MG63 (cell line): ENCODE measurements at regions not wholly inside any gene's neighbourhood (a gene's known extent, or its start where the extent isn't known, plus 50 kb on each side); places are given as distances from the start of the nearest gene placed in this dataset.
"Not testable (repeated sequence)": the region's sequence is repeated elsewhere in the genome, so short reads cannot be mapped to it uniquely, and the experiment has no call there.

Experiments used
- DNase-seq: peaks from one replicate; pipeline ENCODE4 v3.0.0-alpha.2; 2020
- H3K27me3 ChIP-seq: fragments of 250-450 bp; sonication (Bioruptor Pico); 2 replicates; pipeline ENCODE4 v1.5.1; 2020; ENCODE audit warnings: mild to moderate bottlenecking, moderate library complexity
- H3K36me3 ChIP-seq: fragments of 250-450 bp; sonication (Bioruptor Pico); 2 replicates; pipeline ENCODE4 v1.5.1; 2020; ENCODE audit warnings: mild to moderate bottlenecking, moderate library complexity
- H3K4me3 ChIP-seq: fragments of 250-450 bp; sonication (Bioruptor Pico); 2 replicates; pipeline ENCODE4 v1.5.1; 2020; ENCODE audit warnings: mild to moderate bottlenecking, moderate library complexity
- H3K9me3 ChIP-seq: fragments of 250-450 bp; sonication (Bioruptor Pico); 2 replicates; pipeline ENCODE4 v1.5.1; 2020; ENCODE audit warnings: mild to moderate bottlenecking, moderate library complexity

DNA sequence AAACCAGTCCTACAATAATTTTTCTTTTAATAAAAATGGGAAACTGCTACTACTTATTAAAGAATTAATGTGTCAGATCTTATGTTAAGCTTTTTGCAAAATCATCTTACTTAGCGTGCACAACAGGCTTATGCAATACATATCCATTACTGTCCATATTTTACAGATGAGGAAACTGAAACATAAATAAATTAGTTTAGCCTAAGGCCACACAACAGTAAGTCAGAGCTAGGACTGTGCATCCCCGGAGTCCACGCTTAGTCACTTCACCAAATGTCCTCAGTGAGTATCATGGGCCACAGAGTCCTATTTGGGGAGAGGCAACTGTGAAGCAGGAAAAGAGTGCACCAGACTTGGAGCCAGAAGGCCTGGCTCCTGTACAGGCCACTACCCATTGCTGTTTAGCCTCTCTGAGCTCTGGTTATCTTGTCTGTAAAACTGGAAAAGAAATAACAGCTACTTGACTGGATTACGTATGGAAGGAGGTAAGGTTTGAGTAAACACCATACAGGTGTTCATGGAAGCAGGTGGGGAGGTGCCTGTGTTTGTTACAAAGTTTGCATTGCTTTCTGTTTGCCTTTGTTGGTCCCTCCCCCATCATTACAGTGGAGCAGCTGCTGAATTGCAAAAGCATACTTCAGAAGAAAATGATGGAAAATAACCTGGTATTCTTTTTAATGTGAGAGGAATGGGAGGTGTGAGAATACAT is 192.8 kb downstream of the FCRL5 start:
- Histone ChIP-seq H3K4me3 (no peak overlapping the region), H3K9me3 (no peaks in the 10 kb centered on the region), H3K27me3 (no peaks in the 10 kb centered on the region), H3K36me3 (no peaks in the 10 kb centered on the region)
- DNase-seq: no peak

DNA sequence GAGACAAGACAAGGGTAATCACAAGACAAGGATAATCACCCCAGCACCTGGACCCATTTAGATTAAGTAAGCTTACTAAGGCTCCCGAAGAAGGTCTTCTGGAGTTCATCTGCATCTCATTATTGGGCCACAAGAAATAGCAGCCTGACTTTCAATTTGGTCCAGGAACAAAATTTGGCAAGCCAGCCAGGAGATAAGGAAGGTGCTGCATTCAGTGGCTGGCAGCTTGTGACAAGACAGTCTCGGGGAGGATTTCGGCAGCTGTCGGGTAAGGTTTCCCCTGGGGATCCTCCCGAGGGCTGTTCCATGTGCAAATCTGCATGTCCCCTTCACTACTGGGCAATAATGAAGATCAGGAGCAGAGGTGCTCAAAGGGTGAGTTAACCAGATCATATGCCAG is 195.2 kb downstream of the FCRL5 start:
- Histone ChIP-seq H3K27me3 (no peaks in the 10 kb centered on the region), H3K9me3 (no peaks in the 10 kb centered on the region), H3K4me3 (no peak overlapping the region), H3K36me3 (no peaks in the 10 kb centered on the region)
- DNase-seq: no peak

DNA sequence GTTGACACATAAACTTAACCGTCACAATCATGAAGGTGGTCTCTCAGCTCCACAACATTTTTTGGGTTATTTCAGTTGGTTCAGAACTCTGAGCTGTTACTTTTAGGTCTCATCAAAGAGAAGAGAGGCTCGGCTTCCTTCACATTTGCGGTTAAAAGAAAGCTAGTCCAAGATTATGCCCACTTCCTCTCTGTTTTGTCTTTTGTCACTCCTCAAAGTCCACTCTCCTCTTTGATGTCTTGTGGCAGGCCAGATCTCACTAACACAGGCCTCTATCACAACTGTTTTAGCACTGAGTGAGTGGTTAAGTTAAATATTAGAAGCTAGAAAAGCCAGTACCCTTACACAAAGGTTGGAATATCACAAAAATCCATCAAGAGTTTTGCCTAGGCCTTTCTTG is 195.7 kb downstream of the FCRL5 start:
- no peaks in the 10 kb centered on the region for H3K27me3 ChIP-seq
- H3K9me3 ChIP-seq: no peaks in the 10 kb centered on the region
- no peak overlapping the region for H3K4me3 ChIP-seq
- H3K36me3 ChIP-seq: no peaks in the 10 kb centered on the region
- no peak for DNase-seq

DNA sequence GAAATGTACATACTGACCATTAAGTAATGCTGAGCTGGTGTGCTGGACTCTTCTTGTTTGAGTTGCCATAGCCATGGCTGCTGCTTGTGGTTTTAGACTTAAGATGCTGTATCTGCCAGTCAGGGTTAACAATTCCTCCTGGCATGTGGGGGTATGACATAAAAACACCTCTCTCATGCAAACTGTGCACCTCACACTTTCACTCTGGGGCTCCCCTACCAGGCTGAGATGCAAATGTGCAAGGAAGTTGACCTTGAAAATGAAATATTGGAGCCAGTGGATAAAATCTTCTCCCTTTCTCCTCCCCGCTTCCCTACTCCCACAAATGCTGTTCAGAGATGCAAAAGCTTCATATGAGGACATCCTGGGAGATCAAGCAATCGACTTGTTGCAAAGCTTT is 198.8 kb downstream of the FCRL5 start:
- H3K27me3 ChIP-seq: no peaks in the 10 kb centered on the region
- H3K36me3 ChIP-seq: no peaks in the 10 kb centered on the region
- no peak for DNase-seq
- no peaks in the 10 kb centered on the region for H3K9me3 ChIP-seq
- no peak overlapping the region for H3K4me3 ChIP-seq

DNA sequence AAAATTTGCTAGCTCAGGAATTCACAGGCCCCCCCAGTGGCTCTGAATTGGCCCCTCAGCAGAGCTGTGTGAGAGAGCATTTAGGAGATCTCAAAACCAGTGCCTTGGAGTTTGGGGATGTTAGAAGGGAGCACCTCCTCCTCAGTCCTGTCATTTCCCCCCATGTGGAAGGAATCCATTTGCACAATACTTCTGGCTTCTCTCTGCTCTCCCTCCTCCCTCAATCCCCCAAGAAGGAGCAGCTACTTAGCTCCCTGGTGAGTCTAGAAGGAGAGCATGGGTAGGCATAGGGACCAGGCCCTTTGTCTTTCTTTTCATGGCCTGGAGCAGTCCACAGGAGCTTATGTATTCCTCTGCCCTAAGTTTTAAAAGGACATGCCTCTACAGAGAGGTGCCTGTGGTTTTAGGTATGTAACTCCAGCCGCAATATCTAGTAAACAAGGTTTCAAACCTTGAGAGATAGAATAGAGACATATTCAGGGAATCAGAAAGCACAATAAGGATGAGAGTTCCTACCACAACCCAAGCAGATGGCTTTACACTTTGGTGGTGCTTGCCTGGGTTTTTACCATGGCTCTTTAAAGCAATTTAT is 199.4 kb downstream of the FCRL5 start:
- no peak for DNase-seq
- H3K27me3 ChIP-seq: no peaks in the 10 kb centered on the region
- H3K36me3 ChIP-seq: no peaks in the 10 kb centered on the region
- H3K9me3 ChIP-seq: no peaks in the 10 kb centered on the region
- no peak overlapping the region for H3K4me3 ChIP-seq

DNA sequence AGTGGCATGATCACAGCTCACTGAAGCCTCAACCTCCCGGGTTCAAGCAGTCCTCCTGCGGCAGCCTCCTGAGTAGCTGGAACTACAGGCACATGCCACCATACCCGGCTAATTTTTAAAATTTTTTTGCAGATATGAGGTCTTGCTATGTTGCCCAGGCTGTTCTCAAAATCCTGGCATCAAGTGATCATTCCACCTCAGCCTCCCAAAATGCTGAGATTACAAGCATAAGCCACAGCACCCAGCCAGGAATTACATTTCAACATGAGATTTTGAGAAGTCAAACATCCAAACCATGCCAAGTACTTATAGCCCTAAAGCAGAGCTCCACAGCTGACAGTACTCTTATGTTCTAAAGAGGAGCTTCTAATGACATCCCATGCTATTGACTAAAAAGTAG is 200.1 kb downstream of the FCRL5 start:
- Histone ChIP-seq H3K4me3 (no peak overlapping the region), H3K27me3 (no peaks in the 10 kb centered on the region), H3K9me3 (no peaks in the 10 kb centered on the region), H3K36me3 (no peaks in the 10 kb centered on the region)
- no peak for DNase-seq

DNA sequence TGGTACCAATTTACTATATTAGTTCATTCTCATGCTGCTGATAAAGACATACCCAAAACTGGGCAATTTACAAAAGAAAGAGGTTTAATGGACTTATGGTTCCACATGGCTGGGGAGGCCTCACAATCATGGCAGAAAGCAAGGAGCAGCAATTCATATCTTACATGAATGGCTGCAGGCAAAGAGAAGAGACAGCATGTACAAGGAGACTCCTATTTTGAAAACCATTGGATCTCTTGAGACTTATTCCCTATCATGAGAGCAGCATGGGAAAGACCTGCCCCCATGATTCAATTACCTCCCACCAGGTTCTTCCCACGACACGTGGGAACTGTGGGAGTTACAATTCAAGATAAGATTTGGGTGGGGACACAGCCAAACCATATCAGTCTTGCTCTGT is 200.5 kb downstream of the FCRL5 start:
- H3K36me3 ChIP-seq, H3K4me3 ChIP-seq, DNase-seq, H3K9me3 ChIP-seq, H3K27me3 ChIP-seq: not testable (repeated sequence)

DNA sequence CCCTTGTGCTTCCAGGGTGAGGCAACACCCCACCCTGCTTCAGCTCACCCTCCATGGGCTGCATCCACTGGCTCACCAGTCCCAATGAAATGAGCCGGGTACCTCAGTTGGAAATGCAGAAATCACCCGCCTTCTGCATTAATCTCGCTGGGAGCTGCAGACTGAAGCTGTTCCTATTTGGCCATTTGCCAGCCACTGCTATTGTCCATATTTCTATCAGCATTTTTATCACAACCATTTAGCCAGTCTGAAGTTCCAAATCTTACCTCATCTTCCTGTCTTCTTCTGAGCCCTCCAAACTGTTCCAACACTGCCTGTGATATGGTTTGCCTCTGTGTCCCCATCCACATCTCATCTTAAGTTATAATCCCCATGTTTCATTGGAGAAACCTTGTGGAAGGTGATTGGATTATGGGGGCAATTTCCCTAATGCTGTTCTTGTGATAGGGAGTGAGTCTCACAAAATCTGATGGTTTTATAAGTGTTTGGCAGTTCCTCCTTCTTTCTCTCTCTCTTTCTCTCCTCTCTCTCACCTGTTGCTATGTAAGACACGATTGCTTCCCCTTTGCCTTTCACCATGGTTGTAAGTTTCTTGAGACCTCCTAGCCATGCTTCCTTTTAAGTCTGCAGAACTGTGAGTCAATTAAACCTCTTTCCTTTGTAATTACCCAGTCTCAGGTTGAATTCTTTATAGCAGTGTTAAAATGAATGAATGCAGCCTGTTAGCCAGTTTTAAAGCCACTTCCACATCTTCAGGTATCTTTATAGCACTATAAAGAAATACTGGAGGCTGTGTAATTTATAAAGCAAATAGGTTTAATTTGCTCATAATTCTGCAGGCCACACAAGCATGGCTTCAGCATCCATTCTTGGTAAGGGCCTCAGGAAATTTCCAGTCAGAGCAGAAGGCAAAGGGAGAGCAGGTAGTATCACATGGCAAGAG is 203.5 kb downstream of the FCRL5 start:
- H3K27me3 ChIP-seq: 0 out of 2 replicates have a peak, but pooled peaks cover 2% of the 10 kb centered on the region
- no peaks in the 10 kb centered on the region for H3K9me3 ChIP-seq
- H3K36me3 ChIP-seq: no peaks in the 10 kb centered on the region
- H3K4me3 ChIP-seq: no peak overlapping the region
- no peak for DNase-seq

DNA sequence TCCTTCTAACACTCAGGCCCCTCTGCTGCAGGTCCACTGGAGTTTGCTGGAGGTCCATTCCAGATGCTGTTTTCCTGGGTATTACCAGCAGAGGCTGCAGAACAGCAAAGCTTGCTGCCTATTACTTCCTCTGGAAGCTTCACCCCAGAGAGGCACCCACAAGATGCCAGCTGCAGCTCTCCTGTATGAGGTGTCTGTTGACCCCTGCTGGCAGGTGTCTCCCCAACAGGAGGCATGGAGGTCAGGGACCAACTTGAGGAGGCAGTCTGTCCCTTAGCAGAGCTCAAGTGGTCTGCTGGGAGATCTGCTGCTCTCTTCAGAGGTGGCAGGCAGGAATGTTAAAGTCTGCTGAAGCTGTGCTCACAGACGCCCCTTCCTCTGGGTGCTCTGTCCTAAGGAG is 204.8 kb downstream of the FCRL5 start:
- no peak for DNase-seq

DNA sequence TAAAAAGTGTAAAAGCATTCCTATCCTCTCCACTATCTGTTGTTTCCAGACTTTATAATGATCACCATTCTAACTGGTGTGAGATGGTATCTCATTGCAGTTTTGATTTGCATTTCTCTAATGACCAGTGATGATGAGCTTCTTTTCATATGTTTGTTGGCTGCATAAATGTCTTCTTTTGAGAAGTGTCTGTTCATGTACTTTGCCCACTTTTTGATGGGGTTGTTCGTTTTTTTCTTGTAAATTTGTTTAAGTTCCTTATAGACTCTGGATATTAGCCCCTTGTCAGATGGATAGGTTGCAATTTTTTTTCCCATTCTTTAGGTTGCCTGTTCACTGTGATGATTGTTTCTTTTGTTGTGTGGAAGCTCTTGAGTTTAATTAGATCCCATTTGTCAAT is 199.6 kb upstream of the ETV3 start:
- H3K27me3 ChIP-seq: peaks cover 12% of the 10 kb centered on the region
- not testable (repeated sequence) for H3K36me3 ChIP-seq, H3K4me3 ChIP-seq, H3K9me3 ChIP-seq, DNase-seq

More for the DNA sequence above, 204.8 kb downstream of the FCRL5 start:
- Histone ChIP-seq H3K4me3 (no peak overlapping the region), H3K9me3 (no peaks in the 10 kb centered on the region), H3K27me3 (0 out of 2 replicates have a peak, but pooled peaks cover 2% of the 10 kb centered on the region), H3K36me3 (no peaks in the 10 kb centered on the region)

DNA sequence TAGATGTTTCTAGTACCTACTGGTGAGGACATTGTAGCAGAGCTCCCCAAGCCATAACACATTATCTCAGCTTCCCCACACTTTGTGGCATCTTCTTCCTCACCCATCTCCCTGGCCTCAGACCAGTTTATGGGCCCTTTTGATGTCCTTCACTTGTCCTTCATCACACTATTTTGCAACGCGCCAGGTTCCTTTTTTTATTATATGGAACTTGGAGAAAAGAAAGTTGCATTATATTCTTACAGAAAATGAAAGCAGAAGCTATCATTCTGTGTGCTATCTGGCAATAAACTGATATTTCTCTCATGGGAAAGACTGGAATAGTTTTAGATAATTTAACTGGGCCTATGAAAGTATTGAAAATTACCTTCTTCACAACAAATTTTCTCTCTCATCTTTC is 196.9 kb upstream of the ETV3 start:
- Histone ChIP-seq H3K4me3 (no peak overlapping the region), H3K36me3 (no peaks in the 10 kb centered on the region), H3K27me3 (peaks cover 19% of the 10 kb centered on the region), H3K9me3 (no peaks in the 10 kb centered on the region)
- DNase-seq: no peak

DNA sequence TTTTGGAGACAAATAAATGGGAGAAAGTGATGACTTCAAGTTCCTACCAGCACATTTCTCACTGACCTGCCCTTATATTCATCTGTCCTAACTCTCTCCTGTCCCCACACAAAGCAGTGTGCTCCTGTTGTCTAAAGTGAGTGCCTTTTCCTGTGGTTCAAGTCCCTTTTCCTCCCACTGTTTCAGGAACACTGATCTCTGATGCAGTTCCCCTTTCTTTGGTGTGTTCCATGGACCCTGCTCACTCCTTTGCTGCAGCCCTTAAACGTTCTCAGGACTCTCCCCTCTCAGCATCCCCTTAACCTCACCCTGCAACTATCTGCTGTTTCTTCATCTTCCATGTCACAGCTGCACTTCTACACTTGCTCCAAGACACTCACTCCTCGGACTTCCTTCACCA is 195.8 kb upstream of the ETV3 start:
- DNase-seq: no peak
- H3K36me3 ChIP-seq: no peaks in the 10 kb centered on the region
- H3K27me3 ChIP-seq: peaks cover 20% of the 10 kb centered on the region

DNA sequence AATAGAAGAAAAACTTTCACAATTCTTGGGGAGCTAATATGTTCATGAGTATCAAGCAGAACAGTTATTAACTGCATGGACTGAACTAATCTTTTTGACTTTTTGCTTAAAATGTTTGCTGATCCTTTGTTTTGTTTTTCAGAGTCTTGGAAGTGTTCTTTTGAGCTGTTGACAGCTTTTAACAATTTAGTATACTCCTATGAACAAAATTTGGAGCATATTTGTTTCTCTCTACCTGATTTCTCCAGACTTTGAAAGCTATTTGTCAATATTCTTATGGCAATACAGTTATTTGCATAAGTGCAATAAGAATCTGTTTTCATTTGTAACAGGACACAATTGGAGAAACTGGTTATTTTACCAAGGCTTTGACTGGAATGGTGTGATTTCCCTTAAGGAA is 192.0 kb upstream of the ETV3 start:
- not testable (repeated sequence) for H3K9me3 ChIP-seq, H3K36me3 ChIP-seq, H3K4me3 ChIP-seq, DNase-seq
- peaks cover 16% of the 10 kb centered on the region for H3K27me3 ChIP-seq

More for the DNA sequence above, 195.8 kb upstream of the ETV3 start:
- Histone ChIP-seq H3K9me3 (no peaks in the 10 kb centered on the region), H3K4me3 (no peak overlapping the region)

DNA sequence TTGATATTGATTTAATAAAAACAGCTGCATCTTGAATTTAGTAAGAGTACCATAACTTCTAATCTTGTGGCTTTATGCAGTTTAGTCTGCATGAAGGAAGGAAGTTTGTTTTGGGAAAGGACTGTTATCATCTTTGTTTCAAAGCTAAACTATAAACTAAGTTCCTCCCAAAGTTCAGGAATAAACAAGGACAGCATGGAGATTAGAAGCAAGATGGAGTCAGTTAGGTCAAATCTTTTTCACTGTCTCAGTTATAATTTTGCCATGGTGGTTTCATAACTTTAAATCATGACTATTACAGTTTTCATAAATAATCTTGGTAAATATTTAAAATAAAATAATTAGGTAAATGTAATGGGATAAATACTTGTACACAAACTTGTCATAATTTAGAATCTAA is 189.9 kb upstream of the ETV3 start:
- not testable (repeated sequence) for DNase-seq, H3K9me3 ChIP-seq, H3K4me3 ChIP-seq, H3K36me3 ChIP-seq
- peaks cover 15% of the 10 kb centered on the region for H3K27me3 ChIP-seq

DNA sequence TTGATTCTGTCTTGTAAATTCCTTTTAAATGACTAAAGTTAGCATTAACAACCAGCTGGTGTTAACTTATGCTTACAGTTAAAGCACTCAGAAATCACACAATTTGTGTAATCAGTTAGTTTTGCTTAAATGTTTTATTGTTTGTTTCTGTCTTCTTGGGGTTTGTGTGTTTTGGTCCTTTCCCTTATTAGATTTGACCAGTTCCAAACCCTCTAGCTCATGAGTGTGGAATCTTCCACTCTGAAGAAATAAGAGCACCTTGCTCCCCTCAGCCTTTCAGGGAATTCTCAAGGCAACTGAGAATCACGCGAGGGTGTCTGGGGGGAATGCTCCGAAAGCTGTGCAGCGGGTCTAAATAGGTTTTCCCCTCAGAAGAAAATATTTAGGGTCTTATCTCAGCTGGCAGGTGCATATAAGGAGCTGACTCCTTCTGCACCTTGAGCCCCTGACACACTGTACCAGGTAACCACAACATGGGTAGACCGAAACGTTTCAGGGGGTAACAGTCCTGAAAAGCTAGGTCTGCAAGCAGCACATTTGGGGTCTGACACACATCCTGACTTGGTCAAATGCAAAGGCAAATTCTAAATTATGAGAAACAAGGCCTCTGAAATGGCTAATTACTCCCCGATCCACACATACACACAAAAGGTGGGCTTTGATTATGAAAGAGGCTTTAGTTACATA is 188.1 kb upstream of the ETV3 start:
- H3K36me3 ChIP-seq: no peaks in the 10 kb centered on the region
- H3K9me3 ChIP-seq: no peaks in the 10 kb centered on the region; the same call in 1 of the 2 replicates
- peaks cover 14% of the 10 kb centered on the region for H3K27me3 ChIP-seq
- DNase-seq: no peak
- no peak overlapping the region for H3K4me3 ChIP-seq

DNA sequence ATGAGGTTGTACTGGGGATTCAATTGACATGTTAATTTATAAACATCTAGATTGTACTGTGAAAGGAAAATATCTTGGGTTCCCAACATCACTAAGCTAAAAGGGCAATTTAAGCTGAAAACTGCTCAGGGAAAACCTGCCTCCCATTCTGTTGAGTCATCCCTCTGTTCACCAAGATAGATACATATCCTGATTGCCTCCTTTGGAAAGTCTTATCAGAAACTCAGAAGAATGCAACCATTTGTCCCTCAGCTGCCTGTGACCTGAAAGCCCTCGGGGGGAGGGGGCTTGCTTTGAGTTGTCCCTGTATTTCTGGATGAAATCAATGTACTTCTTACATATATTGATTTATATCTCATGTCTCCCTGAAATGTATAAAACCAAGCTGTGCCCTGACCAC is 187.0 kb upstream of the ETV3 start:
- no peak for DNase-seq
- H3K4me3 ChIP-seq: no peak overlapping the region
- peaks cover 9% of the 10 kb centered on the region for H3K27me3 ChIP-seq
- H3K36me3 ChIP-seq: no peaks in the 10 kb centered on the region
- no peaks in the 10 kb centered on the region; the same call in 1 of the 2 replicates for H3K9me3 ChIP-seq

DNA sequence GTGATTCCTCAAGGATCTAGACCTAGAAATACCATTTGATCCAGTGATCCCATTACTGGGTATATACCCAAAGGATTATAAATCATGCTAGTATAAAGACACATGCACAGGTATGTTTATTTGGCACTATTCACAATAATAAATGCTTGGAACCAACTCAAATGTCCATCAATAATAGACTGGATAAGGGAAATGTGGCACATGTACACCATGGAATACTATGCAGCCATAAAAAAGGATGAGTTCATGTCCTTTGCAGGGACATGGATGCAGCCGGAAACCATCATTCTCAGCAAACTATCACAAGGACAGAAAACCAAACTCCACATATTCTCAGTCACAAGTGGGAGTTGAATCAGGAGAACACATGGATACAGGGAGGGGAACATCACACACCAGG is 183.8 kb upstream of the ETV3 start:
- not testable (repeated sequence) for H3K36me3 ChIP-seq, H3K4me3 ChIP-seq, DNase-seq, H3K27me3 ChIP-seq, H3K9me3 ChIP-seq
